ENCODE measurements at regions not wholly inside any gene's neighbourhood (a gene's known extent, or its start where the extent isn't known, plus 50 kb on each side); places are given as distances from the start of the nearest gene placed in this dataset.

GRCh38 chr6:97914912-97915311 is 631.9 kb upstream of the MMS22L start:
- TF ChIP-seq CTCF (IDR thresholded peaks at IDR 0.05; ENCODE audit: low read depth, low read length, missing control alignments) = no peak
- no peak for DNase-seq (ENCODE audit: extremely low read depth, low read depth)
- no peak overlapping the region for H3K4me3 ChIP-seq (replicated peaks; ENCODE audit: low read depth, low read length)

- no peak overlapping the region for H3K4me3 ChIP-seq (replicated peaks; ENCODE audit: low read depth, low read length)
- no peak for TF ChIP-seq CTCF (IDR thresholded peaks at IDR 0.05; ENCODE audit: low read depth, low read length, missing control alignments)
- no peak for DNase-seq (ENCODE audit: extremely low read depth, low read depth)
Measured at GRCh38 chr6:97915537-97915936, 632.5 kb upstream of the MMS22L start.

- no peak for DNase-seq (ENCODE audit: extremely low read depth, low read depth)
- TF ChIP-seq CTCF (IDR thresholded peaks at IDR 0.05; ENCODE audit: low read depth, low read length, missing control alignments) = no peak
- no peak overlapping the region for H3K4me3 ChIP-seq (replicated peaks; ENCODE audit: low read depth, low read length)
Measured at GRCh38 chr6:97917369-97917768, 634.4 kb upstream of the MMS22L start.

- no peak for DNase-seq (ENCODE audit: extremely low read depth, low read depth)
- H3K4me3 ChIP-seq (replicated peaks; ENCODE audit: low read depth, low read length) = no peak overlapping the region
- no peak for TF ChIP-seq CTCF (IDR thresholded peaks at IDR 0.05; ENCODE audit: low read depth, low read length, missing control alignments)
Measured at GRCh38 chr6:97919046-97919445, 636.0 kb upstream of the MMS22L start.

GRCh38 chr6:97919631-97920030 is 636.6 kb upstream of the MMS22L start:
- DNase-seq (ENCODE audit: extremely low read depth, low read depth) = no peak
- no peak overlapping the region for H3K4me3 ChIP-seq (replicated peaks; ENCODE audit: low read depth, low read length)
- TF ChIP-seq CTCF (IDR thresholded peaks at IDR 0.05; ENCODE audit: low read depth, low read length, missing control alignments) = no peak

- no peak for TF ChIP-seq CTCF (IDR thresholded peaks at IDR 0.05; ENCODE audit: low read depth, low read length, missing control alignments)
- DNase-seq (ENCODE audit: extremely low read depth, low read depth) = no peak
Measured at GRCh38 chr6:97923249-97923648, 640.2 kb upstream of the MMS22L start.

GRCh38 chr6:97925504-97925903 is 642.5 kb upstream of the MMS22L start:
- no peak for TF ChIP-seq CTCF (IDR thresholded peaks at IDR 0.05; ENCODE audit: low read depth, low read length, missing control alignments)
- no peak for DNase-seq (ENCODE audit: extremely low read depth, low read depth)
- no peak overlapping the region for H3K4me3 ChIP-seq (replicated peaks; ENCODE audit: low read depth, low read length)

More at GRCh38 chr6:97923249-97923648, 640.2 kb upstream of the MMS22L start:
- no peak overlapping the region for H3K4me3 ChIP-seq (replicated peaks; ENCODE audit: low read depth, low read length)
